H1 (cell line): ENCODE measurements at regions not wholly inside any gene's neighbourhood (a gene's known extent, or its start where the extent isn't known, plus 50 kb on each side); places are given as distances from the start of the nearest gene placed in this dataset.

Source experiments
- CTCF ChIA-PET: fragments of 300-600 bp; sonication (Branson Sonifier 250); formaldehyde crosslinking; loops from one replicate; lab custom pipeline; 2021; ENCODE audit not compliant: partially characterized antibody; lab: Charles Lee
- POLR2A ChIA-PET: fragments of 300-600 bp; sonication (Branson Sonifier 250); formaldehyde crosslinking; loops from one replicate; lab custom pipeline; 2021; ENCODE audit warnings: inconsistent platforms; ENCODE audit not compliant: partially characterized antibody; lab: Charles Lee
- DNase-seq, 2 experiments: peaks; one replicate each; pipeline versions ENCODE4 v3.0.0 to v3.0.0-alpha.2; 2010 to 2022; ENCODE audit warnings: low spot score in 2 of 2, low read depth in 1 of 2, mixed read lengths in 1 of 2
- FAIRE-seq: peaks from 2 replicates; lab custom pipeline; 2011; peaks lifted over from hg19 to GRCh38; lab: Jason Lieb, UNC
- H2AFZ ChIP-seq: 2 replicates; pipeline ENCODE4 v1.8.1; 2012; ENCODE audit warnings: low read length, inconsistent platforms
- H2AK5ac ChIP-seq: 2 replicates; pipeline ENCODE4 v1.6.1; 2013; ENCODE audit warnings: low read depth, low read length
- H2BK120ac ChIP-seq: replicated peaks from 2 replicates; pipeline ENCODE3; 2013; ENCODE audit warnings: low read depth, low read length, inconsistent platforms
- H2BK12ac ChIP-seq: 2 replicates; pipeline ENCODE4 v1.6.1; 2013; ENCODE audit warnings: low read depth, low read length
- H2BK15ac ChIP-seq: 2 replicates; pipeline ENCODE4 v1.6.1; 2013; ENCODE audit warnings: low read length
- H2BK20ac ChIP-seq: 2 replicates; pipeline ENCODE4 v1.6.1; 2013; ENCODE audit warnings: low read length
- H2BK5ac ChIP-seq: 2 replicates; pipeline ENCODE4 v1.6.1; 2013; ENCODE audit warnings: low read depth, low read length
- H3K14ac ChIP-seq: 2 replicates; pipeline ENCODE4 v1.6.1; 2013; ENCODE audit warnings: inconsistent platforms; ENCODE audit not compliant: insufficient read length
- H3K18ac ChIP-seq: 2 replicates; pipeline ENCODE4 v1.6.1; 2013; ENCODE audit warnings: low read length; ENCODE audit errors: extremely low read depth
- H3K23ac ChIP-seq: 2 replicates; pipeline ENCODE4 v1.6.1; 2013; ENCODE audit warnings: inconsistent platforms; ENCODE audit not compliant: insufficient read length
- H3K23me2 ChIP-seq: 2 replicates; pipeline ENCODE4 v1.6.1; 2013; ENCODE audit warnings: low read depth, low read length
- H3K27ac ChIP-seq: 2 replicates; pipeline ENCODE4 v1.6.1; 2011; ENCODE audit warnings: low read depth, low read length, inconsistent platforms
- H3K27me3 ChIP-seq, 4 experiments: replicated peaks in 1 of 4; 1 replicate in 1 of 4; 2 replicates in 3 of 4; pipeline versions ENCODE4 v1.6.1 to v1.8.1; 2011 to 2013; ENCODE audit warnings: low read length in 3 of 4, mild to moderate bottlenecking in 3 of 4, inconsistent platforms in 2 of 4, mixed read lengths in 2 of 4, moderate library complexity in 1 of 4; ENCODE audit not compliant: control insufficient read depth in 3 of 4, insufficient read depth in 3 of 4; ENCODE audit errors: extremely low read depth in 1 of 4
- H3K36me3 ChIP-seq, 4 experiments: 2 replicates each; pipeline versions ENCODE4 v1.6.1 to v1.8.1; 2011 to 2013; ENCODE audit warnings: mild to moderate bottlenecking in 4 of 4, low read length in 3 of 4, moderate library complexity in 2 of 4, control low read depth in 1 of 4, inconsistent platforms in 1 of 4; ENCODE audit not compliant: insufficient read depth in 4 of 4, control insufficient read depth in 2 of 4
- H3K4ac ChIP-seq: replicated peaks from 2 replicates; pipeline ENCODE3; 2013; ENCODE audit warnings: low read length, low read depth, mixed read lengths, inconsistent platforms; ENCODE audit not compliant: insufficient read length
- H3K4me1 ChIP-seq, 4 experiments: replicated peaks in 1 of 4; 1 replicate in 1 of 4; 2 replicates in 3 of 4; pipeline versions ENCODE4 v1.6.1 to v1.8.1; 2011 to 2013; ENCODE audit warnings: low read length in 3 of 4, inconsistent platforms in 2 of 4, mixed read lengths in 1 of 4; ENCODE audit not compliant: insufficient read depth in 4 of 4, control insufficient read depth in 3 of 4
- H3K4me2 ChIP-seq, 2 experiments: 2 replicates each; pipeline versions ENCODE4 v1.6.1 to v1.8.1; 2011 to 2013; ENCODE audit warnings: low read depth in 2 of 2, low read length in 2 of 2, control low read depth in 1 of 2, inconsistent platforms in 1 of 2, mild to moderate bottlenecking in 1 of 2; ENCODE audit not compliant: insufficient read depth in 1 of 2
- H3K4me3 ChIP-seq, 4 experiments: fragments of 200-600, 300-600 bp in 1 of 4; sonication (generic), shearing (Covaris generic), sonication (Bioruptor Twin) in 1 of 4; 2 replicates each; pipeline versions ENCODE4 v1.5.1 to v1.8.1; 2011 to 2016; ENCODE audit warnings: low read length in 4 of 4, low read depth in 3 of 4, control low read depth in 2 of 4, inconsistent platforms in 2 of 4, mild to moderate bottlenecking in 2 of 4, mixed read lengths in 1 of 4, moderate library complexity in 1 of 4; ENCODE audit not compliant: insufficient read depth in 2 of 4; ENCODE audit errors: extremely low read depth in 1 of 4
- H3K56ac ChIP-seq: replicated peaks from 2 replicates; pipeline ENCODE3; 2013; ENCODE audit warnings: low read depth, mild to moderate bottlenecking, mixed read lengths, low read length, inconsistent platforms; ENCODE audit not compliant: insufficient read length
- H3K79me1 ChIP-seq: 2 replicates; pipeline ENCODE4 v1.6.1; 2013; ENCODE audit warnings: low read depth, low read length, control low read depth
- H3K79me2 ChIP-seq, 2 experiments: 2 replicates each; pipeline versions ENCODE4 v1.6.1 to v1.8.1; 2012 to 2013; ENCODE audit warnings: low read length in 2 of 2, mild to moderate bottlenecking in 2 of 2, inconsistent platforms in 1 of 2; ENCODE audit not compliant: insufficient read depth in 2 of 2, control insufficient read depth in 1 of 2
- H3K9ac ChIP-seq, 4 experiments: replicated peaks in 1 of 4; 1 replicate in 1 of 4; 2 replicates in 3 of 4; pipeline versions ENCODE4 v1.6.1 to v1.8.1; 2011 to 2013; ENCODE audit warnings: low read depth in 3 of 4, low read length in 3 of 4, control low read depth in 2 of 4, mild to moderate bottlenecking in 2 of 4, moderate library complexity in 2 of 4, inconsistent platforms in 1 of 4; ENCODE audit errors: extremely low read depth in 1 of 4
- H3K9me3 ChIP-seq, 2 experiments: 2 replicates each; pipeline versions ENCODE4 v1.6.1 to v1.8.1; 2012 to 2013; ENCODE audit warnings: mild to moderate bottlenecking in 2 of 2, moderate library complexity in 2 of 2, control low read depth in 1 of 2, inconsistent platforms in 1 of 2, low read depth in 1 of 2, low read length in 1 of 2, mixed read lengths in 1 of 2; ENCODE audit not compliant: insufficient read depth in 2 of 2
- H4K20me1 ChIP-seq, 2 experiments: replicated peaks in 1 of 2; 2 replicates each; pipeline versions ENCODE3 to v1.8.1; 2011 to 2013; ENCODE audit warnings: inconsistent platforms in 2 of 2, low read length in 2 of 2, mild to moderate bottlenecking in 1 of 2; ENCODE audit not compliant: insufficient read depth in 2 of 2, control insufficient read depth in 1 of 2
- H4K5ac ChIP-seq: 2 replicates; pipeline ENCODE4 v1.6.1; 2013; ENCODE audit warnings: low read length, low read depth, mixed read lengths, inconsistent platforms; ENCODE audit not compliant: insufficient read length
- H4K8ac ChIP-seq: 2 replicates; pipeline ENCODE4 v1.8.0; 2013; ENCODE audit warnings: mild to moderate bottlenecking, moderate library complexity, low read length, inconsistent platforms; ENCODE audit not compliant: insufficient read depth; ENCODE audit errors: extremely low read depth
- H4K91ac ChIP-seq: replicated peaks from 2 replicates; pipeline ENCODE3; 2013; ENCODE audit warnings: low read length, mixed read lengths, inconsistent platforms; ENCODE audit not compliant: insufficient read length
- BACH1 ChIP-seq: IDR thresholded peaks from 2 replicates; pipeline ENCODE4 v1.6.1; 2012; ENCODE audit warnings: low read length, improper control_type of control experiment
- CHD2 ChIP-seq: IDR thresholded peaks from 2 replicates; pipeline ENCODE4 v1.6.1; 2012; ENCODE audit warnings: low read length, improper control_type of control experiment
- SAP30 ChIP-seq: fragments of 300-600 bp; sonication (generic); IDR thresholded peaks from 2 replicates; pipeline ENCODE4 v1.7.1; 2012; ENCODE audit warnings: low read length, moderate library complexity, mild to moderate bottlenecking, inconsistent platforms; ENCODE audit not compliant: insufficient read depth, insufficient replicate concordance
- TAF1 ChIP-seq: IDR thresholded peaks from 2 replicates; pipeline ENCODE4 v1.6.1; 2011; ENCODE audit warnings: mild to moderate bottlenecking, low read depth, low read length
- TAF7 ChIP-seq: optimal IDR thresholded peaks from 2 replicates; pipeline ENCODE3; 2011; ENCODE audit warnings: low read depth, mild to moderate bottlenecking, inconsistent platforms, low read length, moderate library complexity, borderline replicate concordance
- WGBS, 2 experiments: shearing (Covaris generic) in 1 of 2; methylation state at CpG; one replicate each; pipeline versions ENCODE4 v1.1.6 to v1.1.7; 2013 to 2015; ENCODE audit warnings: low lambda C conversion rate in 2 of 2, mixed read lengths in 2 of 2, inconsistent platforms in 1 of 2, low coverage in 1 of 2, missing lambda C conversion rate in 1 of 2; ENCODE audit not compliant: insufficient replicate concordance in 2 of 2, insufficient coverage in 1 of 2, insufficient read length in 1 of 2; ENCODE audit errors: extremely low coverage in 1 of 2, missing lambda C conversion rate in 1 of 2; 5-methylcytosine and 5-hydroxymethylcytosine counted together

DNA sequence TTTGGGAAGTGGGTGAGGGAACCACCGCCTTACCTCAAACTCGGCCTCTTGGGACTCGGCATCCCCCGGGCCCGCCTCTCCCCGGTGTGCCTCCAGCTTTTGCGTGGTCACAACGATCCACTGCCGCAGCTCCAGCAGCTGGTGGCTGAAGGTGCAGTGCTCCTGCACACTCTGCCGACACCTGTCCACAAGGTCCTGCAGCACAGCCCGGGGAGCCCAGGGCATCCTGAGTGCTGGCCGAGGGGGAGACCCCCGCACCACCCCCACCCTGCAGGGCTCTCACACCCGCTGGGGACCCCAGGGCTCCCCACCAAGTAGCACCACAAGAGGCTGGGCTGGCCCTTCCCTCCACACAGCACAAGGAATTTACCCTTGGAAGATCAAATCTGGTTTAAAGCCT lies 76.6 kb downstream of the SYNE3 start:
- Histone ChIP-seq H4K91ac (no peak overlapping the region), H3K4me3 (no peak overlapping the region), H3K27ac (no peak overlapping the region), H3K79me2 (no peaks in the 10 kb centered on the region), H3K23ac (no peak overlapping the region), H3K4me2 (no peak overlapping the region), H3K36me3 (no peaks in the 10 kb centered on the region), H4K8ac (peak overlapping the region; percentile 4; the same call in 1 of the 2 replicates), H4K20me1 (no peaks in the 10 kb centered on the region), H3K4ac (no peak overlapping the region), H2BK12ac (no peak overlapping the region), H3K18ac (no peak overlapping the region), H2BK5ac (no peak overlapping the region), H4K5ac (no peak overlapping the region), H3K14ac (no peak overlapping the region), H3K56ac (no peak overlapping the region), H3K9ac (no peak overlapping the region), H3K4me1 (no peaks in the 10 kb centered on the region), H2BK15ac (no peak overlapping the region), H3K79me1 (no peaks in the 10 kb centered on the region), H2AK5ac (no peak overlapping the region), H2BK120ac (no peak overlapping the region), H2BK20ac (no peak overlapping the region), H2AFZ (no peak overlapping the region), H3K27me3 (no peaks in the 10 kb centered on the region), H3K9me3 (no peaks in the 10 kb centered on the region), H3K23me2 (no peaks in the 10 kb centered on the region)
- FAIRE-seq (no peak), DNase-seq (no peak)
- TF ChIP-seq CHD2 (no peak), TAF1 (no peak), TAF7 (no peak), SAP30 (no peak), BACH1 (no peak)
- ChIA-PET CTCF (interaction anchor here (1.2 to 6.0 kb wide), 5 partner anchors 9 to 87 kb away, joined by 5 to 100 read pairs (median 7); no protein-coding TSS in a partner anchor), POLR2A (no interaction called here)
- 96% methylated on average over 13 of the region's 14 CpGs; no CpG with 5 or more reads in 1 of the 2 experiments for WGBS, 2 experiments
